H9 (cell line): ENCODE measurements at regions not wholly inside any gene's neighbourhood (a gene's known extent, or its start where the extent isn't known, plus 50 kb on each side); places are given as distances from the start of the nearest gene placed in this dataset.

Experiments used
- DNase-seq: peaks from one replicate; pipeline ENCODE4 v3.0.0-alpha.2; 2017
- H2AFZ ChIP-seq: one replicate; pipeline ENCODE4 v1.6.1; 2013; ENCODE audit warnings: mild to moderate bottlenecking, low read length, control low read depth, moderate library complexity
- H2AK5ac ChIP-seq: 2 replicates; pipeline ENCODE4 v1.6.1; 2013; ENCODE audit warnings: low read length, control low read depth, mixed read lengths; ENCODE audit not compliant: insufficient read length
- H2BK120ac ChIP-seq: one replicate; pipeline ENCODE4 v1.6.1; 2013; ENCODE audit warnings: low read depth, mild to moderate bottlenecking, low read length, control low read depth, inconsistent platforms; ENCODE audit not compliant: poor library complexity, severe bottlenecking
- H2BK12ac ChIP-seq: 2 replicates; pipeline ENCODE4 v1.6.1; 2013; ENCODE audit warnings: low read length, control low read depth, mixed read lengths, low read depth; ENCODE audit not compliant: insufficient read length
- H2BK15ac ChIP-seq: 2 replicates; pipeline ENCODE4 v1.6.1; 2013; ENCODE audit warnings: low read depth, low read length, control low read depth
- H2BK20ac ChIP-seq: one replicate; pipeline ENCODE4 v1.6.1; 2013; ENCODE audit warnings: low read depth, mild to moderate bottlenecking, low read length, control low read depth, inconsistent platforms; ENCODE audit not compliant: poor library complexity, severe bottlenecking
- H2BK5ac ChIP-seq: 2 replicates; pipeline ENCODE4 v1.6.1; 2013; ENCODE audit warnings: low read length, control low read depth, mixed read lengths; ENCODE audit not compliant: insufficient read length
- H3K14ac ChIP-seq: 2 replicates; pipeline ENCODE4 v1.6.1; 2013; ENCODE audit warnings: low read length, control low read depth; ENCODE audit not compliant: insufficient read depth
- H3K18ac ChIP-seq: 2 replicates; pipeline ENCODE4 v1.6.1; 2013; ENCODE audit warnings: low read depth, mild to moderate bottlenecking, mixed read lengths, low read length, control low read depth; ENCODE audit not compliant: insufficient read length
- H3K23ac ChIP-seq: 2 replicates; pipeline ENCODE4 v1.6.1; 2013; ENCODE audit warnings: low read length, control low read depth, mixed read lengths, low read depth; ENCODE audit not compliant: insufficient read length
- H3K23me2 ChIP-seq: 2 replicates; pipeline ENCODE4 v1.6.1; 2013; ENCODE audit warnings: low read depth, mild to moderate bottlenecking, mixed read lengths, low read length, control low read depth; ENCODE audit not compliant: insufficient read length, poor library complexity, severe bottlenecking
- H3K27ac ChIP-seq: 2 replicates; pipeline ENCODE4 v1.5.1; 2013; ENCODE audit warnings: low read length, control low read depth, mixed read lengths, low read depth; ENCODE audit not compliant: insufficient read length
- H3K27me3 ChIP-seq: 2 replicates; pipeline ENCODE4 v1.6.1; 2013; ENCODE audit warnings: low read length, control low read depth, inconsistent platforms; ENCODE audit not compliant: insufficient read depth
- H3K4ac ChIP-seq: 2 replicates; pipeline ENCODE4 v1.6.1; 2013; ENCODE audit warnings: low read depth, mild to moderate bottlenecking, control low read depth, inconsistent platforms, low read length, moderate library complexity
- H3K4me1 ChIP-seq: 2 replicates; pipeline ENCODE4 v1.6.1; 2013; ENCODE audit warnings: low read length, control low read depth, inconsistent platforms; ENCODE audit not compliant: insufficient read depth
- H3K4me2 ChIP-seq: 2 replicates; pipeline ENCODE4 v1.6.1; 2013; ENCODE audit warnings: low read length, control low read depth, mixed read lengths; ENCODE audit not compliant: insufficient read length, insufficient read depth
- H3K56ac ChIP-seq: 2 replicates; pipeline ENCODE4 v1.6.1; 2013; ENCODE audit warnings: low read depth, mild to moderate bottlenecking, mixed read lengths, low read length, control low read depth; ENCODE audit not compliant: insufficient read length
- H3K79me1 ChIP-seq: 2 replicates; pipeline ENCODE4 v1.6.1; 2013; ENCODE audit warnings: low read depth, mild to moderate bottlenecking, moderate library complexity, low read length, control low read depth, inconsistent platforms; ENCODE audit not compliant: insufficient read depth, poor library complexity, severe bottlenecking
- H3K79me2 ChIP-seq: 2 replicates; pipeline ENCODE4 v1.6.1; 2013; ENCODE audit warnings: low read length, control low read depth, inconsistent platforms; ENCODE audit not compliant: insufficient read depth
- H3K9ac ChIP-seq: 2 replicates; pipeline ENCODE4 v1.6.1; 2013; ENCODE audit warnings: low read length, control low read depth, mixed read lengths; ENCODE audit not compliant: insufficient read length; ENCODE audit errors: extremely low read depth
- H3K9me3 ChIP-seq: one replicate; pipeline ENCODE4 v1.6.1; 2013; ENCODE audit warnings: low read depth, low read length, inconsistent platforms; ENCODE audit not compliant: control insufficient read depth
- H3T11ph ChIP-seq: one replicate; pipeline ENCODE4 v1.6.1; 2013; ENCODE audit warnings: mild to moderate bottlenecking, low read length, control low read depth, inconsistent platforms
- H4K20me1 ChIP-seq: one replicate; pipeline ENCODE4 v1.6.1; 2013; ENCODE audit not compliant: control insufficient read depth, insufficient read length, insufficient read depth
- H4K5ac ChIP-seq: 2 replicates; pipeline ENCODE4 v1.6.1; 2013; ENCODE audit warnings: low read depth, mild to moderate bottlenecking, mixed read lengths, low read length, control low read depth; ENCODE audit not compliant: insufficient read length
- H4K8ac ChIP-seq: replicated peaks from 2 replicates; pipeline ENCODE4 v1.6.1; 2013; ENCODE audit warnings: low read length, control low read depth, mixed read lengths, low read depth; ENCODE audit not compliant: insufficient read length
- H4K91ac ChIP-seq: 2 replicates; pipeline ENCODE4 v1.6.1; 2013; ENCODE audit warnings: low read depth, mild to moderate bottlenecking, moderate library complexity, mixed read lengths, low read length, control low read depth; ENCODE audit not compliant: insufficient read length
- H3K27ac Mint-ChIP-seq, 3 experiments: 2 replicates in 2 of 3; 3 replicates in 1 of 3; pipeline ENCODE4 v1.8.0; 2020 to 2021; ENCODE audit warnings: mixed read lengths in 3 of 3, mild to moderate bottlenecking in 1 of 3, moderate library complexity in 1 of 3
- H3K27me3 Mint-ChIP-seq: 2 replicates; pipeline ENCODE4 v1.8.0; 2021; ENCODE audit warnings: low read depth, mild to moderate bottlenecking, moderate library complexity, mixed read lengths
- H3K36me3 Mint-ChIP-seq, 3 experiments: 2 replicates in 2 of 3; 3 replicates in 1 of 3; pipeline ENCODE4 v1.8.0; 2020 to 2021; ENCODE audit warnings: low read depth in 3 of 3, mixed read lengths in 3 of 3; ENCODE audit not compliant: insufficient read depth in 1 of 3
- H3K4me1 Mint-ChIP-seq, 2 experiments: 2 replicates each; pipeline ENCODE4 v1.8.0; 2020; ENCODE audit warnings: mixed read lengths in 2 of 2
- H3K4me3 Mint-ChIP-seq, 2 experiments: 2 replicates in 1 of 2; 3 replicates in 1 of 2; pipeline ENCODE4 v1.8.0; 2020 to 2021; ENCODE audit warnings: mild to moderate bottlenecking in 2 of 2, mixed read lengths in 2 of 2, moderate library complexity in 1 of 2
- H3K9me3 Mint-ChIP-seq, 2 experiments: 2 replicates in 1 of 2; 3 replicates in 1 of 2; pipeline ENCODE4 v1.8.0; 2020; ENCODE audit warnings: mild to moderate bottlenecking in 2 of 2, mixed read lengths in 2 of 2, moderate library complexity in 1 of 2
- CTCF ChIP-seq: fragments of 200-600 bp; sonication (generic); conservative IDR thresholded peaks from 3 replicates; pipeline ENCODE4 v1.8.0; 2021; ENCODE audit warnings: antibody characterized with exemption, mild to moderate bottlenecking
- WGBS: extraction: QIAGEN DNeasy Blood & Tissue Kit; methylation state at CpG from one replicate; pipeline ENCODE4 v1.1.7; 2013; ENCODE audit warnings: missing lambda C conversion rate, low lambda C conversion rate, mixed read lengths; ENCODE audit not compliant: insufficient read length; ENCODE audit errors: extremely low coverage; 5-methylcytosine and 5-hydroxymethylcytosine counted together

GRCh38 chr9:96048104-96048955 is 172.8 kb downstream of the ERCC6L2 start:
- Histone ChIP-seq H4K91ac (no peak overlapping the region), H2BK20ac (no peak overlapping the region), H3K4me1 (peaks cover 7% of the 10 kb centered on the region; the same call in 1 of the 2 replicates), H3K14ac (no peak overlapping the region), H3K4me2 (no peak overlapping the region), H4K5ac (no peak overlapping the region), H3K79me1 (no peaks in the 10 kb centered on the region), H3K23me2 (no peaks in the 10 kb centered on the region), H2BK12ac (no peak overlapping the region), H2AFZ (no peak overlapping the region), H2BK5ac (no peak overlapping the region), H2AK5ac (no peak overlapping the region), H3K9me3 (no peaks in the 10 kb centered on the region), H2BK120ac (no peak overlapping the region), H3K27ac (no peak overlapping the region), H3K56ac (no peak overlapping the region), H4K20me1 (no peaks in the 10 kb centered on the region), H3K9ac (no peak overlapping the region), H3K79me2 (no peaks in the 10 kb centered on the region), H4K8ac (no peak overlapping the region), H3K18ac (no peak overlapping the region), H3T11ph (no peak overlapping the region), H2BK15ac (no peak overlapping the region), H3K27me3 (no peaks in the 10 kb centered on the region), H3K23ac (no peak overlapping the region), H3K4ac (no peak overlapping the region)
- peak; percentile 44 for DNase-seq
- WGBS, result no CpG with 5 or more reads among the region's 24 CpGs
- peak overlapping the region in 1 of 2 experiments; percentile 12; a peak in 1 of 5 replicates for H3K4me3 Mint-ChIP-seq
- H3K27me3 Mint-ChIP-seq, result peaks cover 37% of the 10 kb centered on the region
- H3K36me3 Mint-ChIP-seq, result no peaks in the 10 kb centered on the region; a peak in 3 of 7 replicates
- H3K9me3 Mint-ChIP-seq, result no peaks in the 10 kb centered on the region; a peak in 2 of 5 replicates
- H3K27ac Mint-ChIP-seq, result peak overlapping the region in 1 of 3 experiments; percentile 48; a peak in 1 of 7 replicates
- H3K4me1 Mint-ChIP-seq, result peaks cover 27 to 47% of the 10 kb centered on the region in 2 experiments
- no peak for TF ChIP-seq CTCF
